AG09309 (cell line): ENCODE measurements at regions not wholly inside any gene's neighbourhood (a gene's known extent, or its start where the extent isn't known, plus 50 kb on each side); places are given as distances from the start of the nearest gene placed in this dataset.

Experiments used
- DNase-seq: peaks from one replicate; pipeline ENCODE4 v3.0.0-alpha.2; 2010; ENCODE audit warnings: low read depth
- H3K4me3 ChIP-seq: 2 replicates; pipeline ENCODE4 v1.5.1; 2011; ENCODE audit warnings: mild to moderate bottlenecking, low read depth, low read length, moderate library complexity; ENCODE audit not compliant: control insufficient read depth
- TF ChIP-seq, protein P1 (sequence below): IDR thresholded peaks from 2 replicates; pipeline ENCODE4 v1.5.1; 2011; ENCODE audit warnings: mild to moderate bottlenecking, low read depth, low read length, inconsistent platforms; ENCODE audit not compliant: insufficient read depth, control insufficient read depth; ENCODE audit errors: missing control alignments

DNA sequence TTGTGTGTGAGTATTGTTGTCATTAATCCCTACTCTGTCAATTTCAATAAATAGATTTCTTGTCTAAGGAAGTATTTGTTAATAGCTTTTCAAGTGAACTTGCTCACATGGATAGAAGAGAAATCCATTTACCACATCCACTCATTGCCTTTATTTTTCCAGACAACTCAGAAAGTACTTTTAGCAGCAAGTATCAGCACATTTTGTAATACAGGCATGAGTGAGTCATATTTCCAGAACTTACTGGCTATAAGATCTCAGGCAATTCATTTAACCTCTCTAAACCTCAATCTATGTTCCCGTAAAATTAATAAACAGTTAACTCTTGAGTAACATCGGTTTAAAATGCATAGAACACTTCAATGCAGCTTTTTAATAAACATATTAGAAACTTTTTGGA is 317.9 kb upstream of the PCDH7 start:
- no peak for DNase-seq
- no peak overlapping the region for H3K4me3 ChIP-seq
- TF ChIP-seq, protein P1, sequence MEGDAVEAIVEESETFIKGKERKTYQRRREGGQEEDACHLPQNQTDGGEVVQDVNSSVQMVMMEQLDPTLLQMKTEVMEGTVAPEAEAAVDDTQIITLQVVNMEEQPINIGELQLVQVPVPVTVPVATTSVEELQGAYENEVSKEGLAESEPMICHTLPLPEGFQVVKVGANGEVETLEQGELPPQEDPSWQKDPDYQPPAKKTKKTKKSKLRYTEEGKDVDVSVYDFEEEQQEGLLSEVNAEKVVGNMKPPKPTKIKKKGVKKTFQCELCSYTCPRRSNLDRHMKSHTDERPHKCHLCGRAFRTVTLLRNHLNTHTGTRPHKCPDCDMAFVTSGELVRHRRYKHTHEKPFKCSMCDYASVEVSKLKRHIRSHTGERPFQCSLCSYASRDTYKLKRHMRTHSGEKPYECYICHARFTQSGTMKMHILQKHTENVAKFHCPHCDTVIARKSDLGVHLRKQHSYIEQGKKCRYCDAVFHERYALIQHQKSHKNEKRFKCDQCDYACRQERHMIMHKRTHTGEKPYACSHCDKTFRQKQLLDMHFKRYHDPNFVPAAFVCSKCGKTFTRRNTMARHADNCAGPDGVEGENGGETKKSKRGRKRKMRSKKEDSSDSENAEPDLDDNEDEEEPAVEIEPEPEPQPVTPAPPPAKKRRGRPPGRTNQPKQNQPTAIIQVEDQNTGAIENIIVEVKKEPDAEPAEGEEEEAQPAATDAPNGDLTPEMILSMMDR: no peak

DNA sequence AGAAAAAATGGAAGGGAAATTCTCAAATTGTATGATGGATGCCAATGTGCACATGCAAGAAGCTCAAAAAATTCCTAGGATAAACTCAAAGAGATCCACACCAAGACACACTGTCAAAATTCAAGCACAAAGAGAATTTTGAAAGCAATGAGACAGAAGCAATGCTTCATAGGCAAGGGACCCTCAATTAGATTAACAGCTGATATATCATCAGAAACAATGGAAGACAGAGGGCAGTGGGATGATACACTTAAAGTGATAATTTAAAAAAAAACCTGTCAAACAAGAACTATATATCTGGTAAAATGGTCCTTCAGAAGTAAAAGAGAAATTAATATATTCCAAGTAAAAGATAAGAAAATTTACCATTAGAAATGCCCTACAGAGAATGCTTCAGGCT is 306.3 kb upstream of the PCDH7 start:
- H3K4me3 ChIP-seq: no peak overlapping the region
- TF ChIP-seq, protein P1: no peak
- DNase-seq: no peak

DNA sequence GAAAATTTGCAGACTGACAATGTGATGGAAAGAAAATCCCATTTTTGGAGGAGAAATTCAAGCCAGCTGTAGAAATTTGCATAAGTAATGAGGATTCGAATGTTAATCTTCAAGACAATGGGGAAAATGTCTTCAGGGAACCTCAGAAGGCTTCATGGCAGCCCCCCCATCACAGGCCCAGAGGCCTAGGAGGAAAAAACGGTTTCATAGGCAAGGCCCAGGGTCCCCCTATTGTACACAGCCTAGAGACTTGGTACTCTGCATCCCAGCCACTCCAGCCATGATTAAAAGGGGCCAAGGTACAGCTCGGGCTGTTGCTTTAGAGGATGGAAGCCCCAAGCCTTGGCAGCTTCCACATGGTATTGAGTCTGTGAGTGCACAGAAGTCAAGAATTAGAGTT is 303.6 kb upstream of the PCDH7 start:
- DNase-seq: no peak
- H3K4me3 ChIP-seq: no peak overlapping the region
- TF ChIP-seq, protein P1: no peak

DNA sequence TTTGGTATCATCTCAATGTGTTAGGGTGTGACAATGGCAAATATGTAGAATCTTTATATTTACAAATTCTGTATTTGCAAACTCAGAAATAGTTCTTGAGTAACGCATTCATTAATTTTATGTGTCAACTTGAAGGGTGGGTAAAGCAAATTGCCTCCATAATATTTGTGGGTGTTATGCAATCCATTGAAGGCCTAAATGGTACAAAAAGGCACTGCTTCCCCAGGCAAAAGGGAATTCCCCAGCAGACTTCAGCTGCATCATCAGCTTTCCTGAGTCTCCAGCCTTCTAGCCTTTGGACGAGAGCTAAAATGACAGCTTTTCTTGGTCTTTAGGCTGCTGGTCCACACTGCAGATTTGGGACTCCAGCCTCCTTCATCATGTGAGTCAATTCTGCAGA is 292.2 kb upstream of the PCDH7 start:
- TF ChIP-seq, protein P1: no peak
- H3K4me3 ChIP-seq: no peak overlapping the region
- DNase-seq: no peak

DNA sequence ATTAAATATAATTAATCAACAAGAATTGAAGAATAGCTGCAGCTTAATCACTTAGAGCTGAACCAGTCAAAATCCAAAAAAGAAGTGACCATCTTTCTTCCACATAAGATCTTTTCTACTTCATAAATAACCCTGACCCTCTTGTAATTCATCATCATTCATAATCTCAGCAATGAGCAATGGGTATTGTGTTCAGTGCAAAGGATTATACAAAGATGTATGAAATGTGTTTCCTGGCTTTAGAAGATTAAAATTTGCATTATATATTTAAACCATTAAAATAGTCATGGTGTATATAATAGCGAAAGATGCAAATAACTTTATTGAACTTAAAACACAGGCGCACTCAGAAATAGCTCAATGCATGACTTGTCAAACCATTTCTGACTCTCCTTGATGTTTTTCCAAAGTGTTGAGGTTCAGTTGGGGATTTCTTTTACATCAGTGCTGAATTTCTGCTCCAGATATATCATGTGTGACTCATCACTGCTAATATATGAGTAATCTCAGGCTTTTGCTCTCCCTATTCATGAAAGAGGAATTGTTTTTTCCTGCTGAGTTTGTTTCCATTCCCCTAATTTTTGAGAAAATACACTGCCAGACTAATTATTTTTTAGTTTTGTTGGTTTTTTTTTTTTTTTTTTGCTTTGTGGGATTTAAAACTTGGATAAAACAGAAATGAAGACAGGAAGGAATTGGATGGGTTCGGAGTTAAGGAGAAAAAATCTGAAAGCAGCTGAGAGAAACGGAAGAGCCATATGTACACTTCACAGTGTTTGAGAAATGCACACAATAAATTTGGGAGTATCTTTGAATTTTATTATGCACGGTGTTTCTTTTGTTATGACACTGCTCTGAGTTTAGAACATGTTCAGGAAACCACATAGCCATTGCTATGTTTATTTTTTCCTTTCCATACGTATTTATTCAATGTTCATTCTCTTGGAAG is 290.1 kb upstream of the PCDH7 start:
- TF ChIP-seq, protein P1: no peak
- peak; percentile 40 for DNase-seq
- H3K4me3 ChIP-seq: no peak overlapping the region

DNA sequence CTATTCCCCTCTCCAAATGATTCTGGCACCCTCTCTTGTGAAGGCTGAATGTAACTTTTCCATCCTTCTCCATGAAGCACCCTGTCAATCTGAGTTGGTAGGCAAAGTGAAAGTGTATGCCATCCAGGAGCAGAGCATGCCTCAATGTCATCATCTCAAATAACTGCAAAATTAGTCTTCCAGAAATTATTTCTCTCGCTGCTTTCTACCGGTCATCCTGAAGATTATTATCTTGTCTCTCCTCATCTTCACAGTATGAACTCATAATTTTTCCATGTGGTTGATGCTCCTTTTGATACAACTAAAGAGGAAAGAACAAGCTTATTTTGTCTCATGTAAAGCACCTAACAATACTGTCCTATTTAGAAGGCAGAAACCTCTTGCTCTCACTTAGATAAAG is 285.5 kb upstream of the PCDH7 start:
- no peak for DNase-seq
- H3K4me3 ChIP-seq: no peak overlapping the region
- TF ChIP-seq, protein P1: no peak
